A673 (cell line): ENCODE measurements at regions not wholly inside any gene's neighbourhood (a gene's known extent, or its start where the extent isn't known, plus 50 kb on each side); places are given as distances from the start of the nearest gene placed in this dataset.

Experiments
- CTCF ChIP-seq: fragments of 300-800, 200-600 bp; sonication (generic); conservative IDR thresholded peaks from 2 replicates; pipeline ENCODE4 v1.5.1; 2017; ENCODE audit warnings: low read depth, mild to moderate bottlenecking, antibody characterized with exemption, low read length, moderate library complexity, mixed read lengths
- EZH2 ChIP-seq: fragments of 200-600 bp; sonication (generic); IDR thresholded peaks from 2 replicates; pipeline ENCODE4 v1.6.1; 2017; ENCODE audit warnings: borderline replicate concordance, low read depth, mild to moderate bottlenecking, mixed read lengths, antibody characterized with exemption, low read length; ENCODE audit not compliant: poor library complexity, severe bottlenecking

- TF ChIP-seq CTCF: no peak
- no peak for TF ChIP-seq EZH2
Measured at GRCh38 chr14:97848317-97848980, 1051.3 kb downstream of the VRK1 start.
